ENCODE measurements at regions not wholly inside any gene's neighbourhood (a gene's known extent, or its start where the extent isn't known, plus 50 kb on each side); places are given as distances from the start of the nearest gene placed in this dataset.

DNA sequence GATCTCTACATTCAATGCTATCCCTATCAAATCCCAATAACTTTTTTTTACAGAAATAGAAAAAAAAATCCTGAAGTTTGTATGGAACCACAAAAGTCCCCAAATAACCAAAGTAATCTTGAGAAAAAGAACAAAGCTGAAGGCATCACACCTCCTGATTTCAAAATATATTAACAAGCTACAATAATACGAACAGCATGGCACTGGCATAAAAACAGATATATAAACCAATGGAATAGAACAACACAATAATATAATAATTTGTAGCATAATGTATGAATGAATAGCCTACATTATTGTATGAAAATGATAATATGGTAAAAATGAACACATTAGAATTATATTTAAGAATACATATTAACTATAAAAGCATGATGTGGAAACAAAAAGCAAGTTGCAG lies 76.7 kb upstream of the TMC3 start:
- ATAC-seq (no peak), DNase-seq (ENCODE audit: low read depth in 1 of 2, low spot score in 1 of 2) (no peak), FAIRE-seq (no peak)
- H3K9me3 ChIP-seq, result no peaks in the 10 kb centered on the region; the same call in 2 of the 3 replicates
- H3K4me1 ChIP-seq, result no peaks in the 10 kb centered on the region
- H3K4me3 ChIP-seq, result no peak overlapping the region
- CTCF ChIA-PET, result no interaction called here
- H3K4me2 ChIP-seq, result no peak overlapping the region
- TF ChIP-seq GATA3 (IDR thresholded peaks at IDR 0.05; ENCODE audit: borderline replicate concordance) (no peak), NFE2L2 (conservative IDR thresholded peaks at IDR 0.05; ENCODE audit: low read length) (no peak), EP300 (IDR thresholded peaks at IDR 0.05) (no peak)
- TF ChIP-seq, protein P1, sequence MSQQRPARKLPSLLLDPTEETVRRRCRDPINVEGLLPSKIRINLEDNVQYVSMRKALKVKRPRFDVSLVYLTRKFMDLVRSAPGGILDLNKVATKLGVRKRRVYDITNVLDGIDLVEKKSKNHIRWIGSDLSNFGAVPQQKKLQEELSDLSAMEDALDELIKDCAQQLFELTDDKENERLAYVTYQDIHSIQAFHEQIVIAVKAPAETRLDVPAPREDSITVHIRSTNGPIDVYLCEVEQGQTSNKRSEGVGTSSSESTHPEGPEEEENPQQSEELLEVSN (IDR thresholded peaks at IDR 0.05; ENCODE audit: borderline replicate concordance, low read depth), result no peak
- H3K27ac ChIP-seq, result no peak overlapping the region
- POLR2A ChIA-PET, result no interaction called here
- 2% methylated on average over 1 of the region's 1 CpG for WGBS (ENCODE audit: missing lambda C conversion rate)

DNA sequence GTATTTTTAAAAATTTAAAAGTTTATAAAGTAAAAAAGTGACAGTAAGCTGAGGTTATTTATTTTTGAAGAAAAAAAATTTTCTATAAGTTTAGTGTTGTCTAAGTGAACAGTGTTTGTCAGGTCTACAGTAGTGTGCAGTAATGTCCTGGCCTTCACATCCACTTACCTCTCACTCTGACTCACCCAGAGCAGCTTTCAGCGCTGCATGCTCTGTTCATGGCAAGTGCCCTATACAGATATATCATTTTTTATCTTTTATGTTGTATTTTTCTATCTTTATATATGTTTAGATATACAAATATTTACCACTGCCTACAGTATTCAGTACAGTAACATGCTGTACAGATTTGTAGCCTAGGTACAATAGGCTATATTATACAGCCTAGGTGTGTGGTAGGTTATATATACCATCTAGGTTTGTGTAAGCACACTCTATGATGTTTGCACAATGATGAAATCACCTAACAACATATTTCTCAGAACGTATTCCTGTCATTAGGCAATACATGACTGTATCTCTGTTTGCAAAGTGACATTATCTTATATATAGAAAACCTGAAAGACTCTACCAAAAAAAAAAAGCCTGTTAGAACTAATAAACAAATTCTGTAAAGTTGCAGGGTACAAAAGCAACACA lies 75.9 kb upstream of the TMC3 start:
- Histone ChIP-seq H3K4me1 (no peaks in the 10 kb centered on the region), H3K9me3 (peaks cover 3% of the 10 kb centered on the region; the same call in 2 of the 3 replicates), H3K4me2 (no peak overlapping the region), H3K27ac (no peak overlapping the region), H3K4me3 (no peak overlapping the region)
- TF ChIP-seq JUNB (IDR thresholded peaks at IDR 0.05) (no peak), CBX8 (IDR thresholded peaks at IDR 0.05) (no peak), BHLHE40 (IDR thresholded peaks at IDR 0.05; ENCODE audit: low read depth, low read length) (no peak), SREBF2 (IDR thresholded peaks at IDR 0.05) (no peak), HOXA7 (CRISPR knock-in tag; IDR thresholded peaks at IDR 0.05) (no peak), HOXB13 (CRISPR knock-in tag; IDR thresholded peaks at IDR 0.05; ENCODE audit: low read depth) (no peak), GATA3 (IDR thresholded peaks at IDR 0.05; ENCODE audit: borderline replicate concordance) (no peak), RFX5 (IDR thresholded peaks at IDR 0.05) (no peak), MAFK (IDR thresholded peaks at IDR 0.05; ENCODE audit: partially characterized antibody) (no peak), EP300 (IDR thresholded peaks at IDR 0.05) (no peak), TP53 (CRISPR knock-in tag; IDR thresholded peaks at IDR 0.05) (no peak), TFCP2L1 (CRISPR knock-in tag; IDR thresholded peaks at IDR 0.05) (no peak), ZNF302 (CRISPR knock-in tag; IDR thresholded peaks at IDR 0.05) (no peak), POLR2AphosphoS2 (conservative IDR thresholded peaks at IDR 0.05; ENCODE audit: low read length) (no peak)
- TF ChIP-seq, protein P2, sequence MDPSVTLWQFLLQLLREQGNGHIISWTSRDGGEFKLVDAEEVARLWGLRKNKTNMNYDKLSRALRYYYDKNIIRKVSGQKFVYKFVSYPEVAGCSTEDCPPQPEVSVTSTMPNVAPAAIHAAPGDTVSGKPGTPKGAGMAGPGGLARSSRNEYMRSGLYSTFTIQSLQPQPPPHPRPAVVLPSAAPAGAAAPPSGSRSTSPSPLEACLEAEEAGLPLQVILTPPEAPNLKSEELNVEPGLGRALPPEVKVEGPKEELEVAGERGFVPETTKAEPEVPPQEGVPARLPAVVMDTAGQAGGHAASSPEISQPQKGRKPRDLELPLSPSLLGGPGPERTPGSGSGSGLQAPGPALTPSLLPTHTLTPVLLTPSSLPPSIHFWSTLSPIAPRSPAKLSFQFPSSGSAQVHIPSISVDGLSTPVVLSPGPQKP (IDR thresholded peaks at IDR 0.05; ENCODE audit: low read depth, low read length), result no peak
- TF ChIP-seq, protein P3, sequence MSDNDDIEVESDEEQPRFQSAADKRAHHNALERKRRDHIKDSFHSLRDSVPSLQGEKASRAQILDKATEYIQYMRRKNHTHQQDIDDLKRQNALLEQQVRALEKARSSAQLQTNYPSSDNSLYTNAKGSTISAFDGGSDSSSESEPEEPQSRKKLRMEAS (IDR thresholded peaks at IDR 0.05), result no peak
- TF ChIP-seq, protein P4, sequence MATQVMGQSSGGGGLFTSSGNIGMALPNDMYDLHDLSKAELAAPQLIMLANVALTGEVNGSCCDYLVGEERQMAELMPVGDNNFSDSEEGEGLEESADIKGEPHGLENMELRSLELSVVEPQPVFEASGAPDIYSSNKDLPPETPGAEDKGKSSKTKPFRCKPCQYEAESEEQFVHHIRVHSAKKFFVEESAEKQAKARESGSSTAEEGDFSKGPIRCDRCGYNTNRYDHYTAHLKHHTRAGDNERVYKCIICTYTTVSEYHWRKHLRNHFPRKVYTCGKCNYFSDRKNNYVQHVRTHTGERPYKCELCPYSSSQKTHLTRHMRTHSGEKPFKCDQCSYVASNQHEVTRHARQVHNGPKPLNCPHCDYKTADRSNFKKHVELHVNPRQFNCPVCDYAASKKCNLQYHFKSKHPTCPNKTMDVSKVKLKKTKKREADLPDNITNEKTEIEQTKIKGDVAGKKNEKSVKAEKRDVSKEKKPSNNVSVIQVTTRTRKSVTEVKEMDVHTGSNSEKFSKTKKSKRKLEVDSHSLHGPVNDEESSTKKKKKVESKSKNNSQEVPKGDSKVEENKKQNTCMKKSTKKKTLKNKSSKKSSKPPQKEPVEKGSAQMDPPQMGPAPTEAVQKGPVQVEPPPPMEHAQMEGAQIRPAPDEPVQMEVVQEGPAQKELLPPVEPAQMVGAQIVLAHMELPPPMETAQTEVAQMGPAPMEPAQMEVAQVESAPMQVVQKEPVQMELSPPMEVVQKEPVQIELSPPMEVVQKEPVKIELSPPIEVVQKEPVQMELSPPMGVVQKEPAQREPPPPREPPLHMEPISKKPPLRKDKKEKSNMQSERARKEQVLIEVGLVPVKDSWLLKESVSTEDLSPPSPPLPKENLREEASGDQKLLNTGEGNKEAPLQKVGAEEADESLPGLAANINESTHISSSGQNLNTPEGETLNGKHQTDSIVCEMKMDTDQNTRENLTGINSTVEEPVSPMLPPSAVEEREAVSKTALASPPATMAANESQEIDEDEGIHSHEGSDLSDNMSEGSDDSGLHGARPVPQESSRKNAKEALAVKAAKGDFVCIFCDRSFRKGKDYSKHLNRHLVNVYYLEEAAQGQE (IDR thresholded peaks at IDR 0.05), result no peak
- WGBS (ENCODE audit: missing lambda C conversion rate), result 1% methylated on average over 2 of the region's 2 CpGs
- no peak for FAIRE-seq
- no peak for ATAC-seq
- ChIA-PET CTCF (interaction anchor here (1.0 kb wide), 1 partner anchor 49 kb away, joined by 3 read pairs; no protein-coding TSS in a partner anchor), POLR2A (no interaction called here)
- no peak for DNase-seq (ENCODE audit: low read depth in 1 of 2, low spot score in 1 of 2)

All from A549 (cell line).